ENCODE measurements at regions not wholly inside any gene's neighbourhood (a gene's known extent, or its start where the extent isn't known, plus 50 kb on each side); places are given as distances from the start of the nearest gene placed in this dataset.

DNA sequence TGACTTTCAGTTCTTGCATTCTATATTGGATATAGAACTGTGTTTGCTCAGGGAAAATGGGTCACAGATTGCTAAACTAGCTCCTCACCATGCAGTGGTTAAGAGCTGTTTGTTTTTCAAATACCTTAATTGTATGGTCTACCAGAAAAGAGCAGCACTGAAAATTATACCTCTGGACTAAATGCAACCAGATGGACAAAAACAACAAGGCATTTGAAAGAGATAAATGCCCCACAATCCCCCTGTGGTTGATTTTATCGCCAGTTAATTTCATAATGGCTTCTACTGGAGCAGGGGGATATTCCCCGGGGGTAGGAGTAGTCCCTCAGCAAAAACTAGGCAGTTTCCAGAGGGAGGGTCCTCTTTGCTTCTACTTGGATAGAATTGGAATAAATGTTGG, 267.9 kb upstream of the TNP1 start:
- Histone ChIP-seq H3K4me1 (ENCODE audit: control insufficient read depth in 1 of 2, insufficient read depth in 2 of 2, low read length in 2 of 2) (no peaks in the 10 kb centered on the region), H3K27ac (ENCODE audit: low read depth in 1 of 2, low read length in 2 of 2) (no peak overlapping the region), H3K4me2 (replicated peaks; ENCODE audit: extremely low read depth, low read length, poor library complexity, severe bottlenecking) (no peak overlapping the region), H3K79me2 (ENCODE audit: insufficient read depth, low read length) (no peaks in the 10 kb centered on the region), H3K27me3 (ENCODE audit: control insufficient read depth in 2 of 2, insufficient read depth in 2 of 2, low read length in 2 of 2) (peaks cover 0 to 5% of the 10 kb centered on the region in 2 donors), H3K9ac (ENCODE audit: insufficient read depth, low read length, poor library complexity, severe bottlenecking) (no peak overlapping the region), H4K20me1 (ENCODE audit: insufficient read depth, low read length) (no peaks in the 10 kb centered on the region), H3K36me3 (replicated peaks in 1 of 2; ENCODE audit: control insufficient read depth in 1 of 2, insufficient read depth in 2 of 2, low read length in 2 of 2) (no peaks in the 10 kb centered on the region), H3K9me3 (replicated peaks in 1 of 2; ENCODE audit: control insufficient read depth in 1 of 2, insufficient read depth in 1 of 2, low read length in 2 of 2) (no peaks in the 10 kb centered on the region), H2AFZ (ENCODE audit: insufficient read depth, low read depth, low read length, poor library complexity, severe bottlenecking) (no peak overlapping the region), H3K4me3 (replicated peaks in 1 of 3; ENCODE audit: low read depth in 2 of 3, low read length in 3 of 3) (no peak overlapping the region)
- Mint-ChIP-seq H3K4me3 (no peak overlapping the region), H3K27me3 (ENCODE audit: low read depth in 3 of 3) (peaks cover 4 to 17% (median 17%) of the 10 kb centered on the region in 3 donors), H3K36me3 (no peaks in the 10 kb centered on the region), H3K9me3 (peaks cover 0 to 4% (median 0%) of the 10 kb centered on the region in 7 donors), H3K27ac (no peak overlapping the region), H3K4me1 (no peaks in the 10 kb centered on the region)
- 80% methylated on average over 2 of the region's 2 CpGs for WGBS (ENCODE audit: insufficient coverage)
- TF ChIP-seq, protein P1, sequence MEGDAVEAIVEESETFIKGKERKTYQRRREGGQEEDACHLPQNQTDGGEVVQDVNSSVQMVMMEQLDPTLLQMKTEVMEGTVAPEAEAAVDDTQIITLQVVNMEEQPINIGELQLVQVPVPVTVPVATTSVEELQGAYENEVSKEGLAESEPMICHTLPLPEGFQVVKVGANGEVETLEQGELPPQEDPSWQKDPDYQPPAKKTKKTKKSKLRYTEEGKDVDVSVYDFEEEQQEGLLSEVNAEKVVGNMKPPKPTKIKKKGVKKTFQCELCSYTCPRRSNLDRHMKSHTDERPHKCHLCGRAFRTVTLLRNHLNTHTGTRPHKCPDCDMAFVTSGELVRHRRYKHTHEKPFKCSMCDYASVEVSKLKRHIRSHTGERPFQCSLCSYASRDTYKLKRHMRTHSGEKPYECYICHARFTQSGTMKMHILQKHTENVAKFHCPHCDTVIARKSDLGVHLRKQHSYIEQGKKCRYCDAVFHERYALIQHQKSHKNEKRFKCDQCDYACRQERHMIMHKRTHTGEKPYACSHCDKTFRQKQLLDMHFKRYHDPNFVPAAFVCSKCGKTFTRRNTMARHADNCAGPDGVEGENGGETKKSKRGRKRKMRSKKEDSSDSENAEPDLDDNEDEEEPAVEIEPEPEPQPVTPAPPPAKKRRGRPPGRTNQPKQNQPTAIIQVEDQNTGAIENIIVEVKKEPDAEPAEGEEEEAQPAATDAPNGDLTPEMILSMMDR (IDR thresholded peaks at IDR 0.05), result no peak
- no peak for DNase-seq
- intact Hi-C loops (cut with micrococcal nuclease), result no loop called here

DNA sequence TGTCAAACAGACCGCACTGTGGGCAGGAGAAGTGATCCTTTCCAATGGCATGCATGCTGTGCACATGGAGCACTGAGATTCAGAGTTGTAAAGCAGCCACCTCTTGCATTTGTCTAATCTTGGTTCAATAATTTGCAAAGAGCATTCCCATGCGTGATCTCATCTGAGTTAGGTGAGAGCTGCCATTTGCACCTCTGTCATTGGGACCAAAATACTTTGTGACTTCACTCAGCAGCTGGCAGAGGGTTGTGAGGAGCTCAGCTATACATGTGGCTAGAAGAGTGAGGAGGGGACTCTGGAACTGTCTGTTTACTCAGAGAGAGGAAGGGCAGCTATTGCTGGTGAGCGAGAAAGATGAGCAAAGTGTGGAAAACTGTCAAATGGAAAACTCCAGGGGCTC, 265.1 kb upstream of the TNP1 start:
- Histone ChIP-seq H2AFZ (ENCODE audit: insufficient read depth, low read depth, low read length, poor library complexity, severe bottlenecking) (no peak overlapping the region), H3K4me2 (replicated peaks; ENCODE audit: extremely low read depth, low read length, poor library complexity, severe bottlenecking) (no peak overlapping the region), H3K27ac (ENCODE audit: low read depth in 1 of 2, low read length in 2 of 2) (no peak overlapping the region), H3K36me3 (replicated peaks in 1 of 2; ENCODE audit: control insufficient read depth in 1 of 2, insufficient read depth in 2 of 2, low read length in 2 of 2) (no peaks in the 10 kb centered on the region), H4K20me1 (ENCODE audit: insufficient read depth, low read length) (no peaks in the 10 kb centered on the region), H3K27me3 (ENCODE audit: control insufficient read depth in 2 of 2, insufficient read depth in 2 of 2, low read length in 2 of 2) (peaks cover 0 to 4% of the 10 kb centered on the region in 2 donors), H3K79me2 (ENCODE audit: insufficient read depth, low read length) (no peaks in the 10 kb centered on the region), H3K9me3 (replicated peaks in 1 of 2; ENCODE audit: control insufficient read depth in 1 of 2, insufficient read depth in 1 of 2, low read length in 2 of 2) (no peaks in the 10 kb centered on the region), H3K4me1 (ENCODE audit: control insufficient read depth in 1 of 2, insufficient read depth in 2 of 2, low read length in 2 of 2) (no peaks in the 10 kb centered on the region), H3K4me3 (replicated peaks in 1 of 3; ENCODE audit: low read depth in 2 of 3, low read length in 3 of 3) (no peak overlapping the region), H3K9ac (ENCODE audit: insufficient read depth, low read length, poor library complexity, severe bottlenecking) (no peak overlapping the region)
- 96% methylated on average over 2 of the region's 3 CpGs for WGBS (ENCODE audit: insufficient coverage)
- DNase-seq, result no peak
- Mint-ChIP-seq H3K9me3 (peaks cover 0 to 3% (median 0%) of the 10 kb centered on the region in 7 donors), H3K4me1 (no peaks in the 10 kb centered on the region), H3K4me3 (no peak overlapping the region), H3K27ac (no peak overlapping the region), H3K27me3 (ENCODE audit: low read depth in 3 of 3) (peaks cover 6 to 19% (median 16%) of the 10 kb centered on the region in 3 donors), H3K36me3 (no peaks in the 10 kb centered on the region)
- intact Hi-C loops (cut with micrococcal nuclease), result no loop called here
- TF ChIP-seq, protein P1 (IDR thresholded peaks at IDR 0.05), result no peak

Measured in CD14-positive monocyte (primary cell).